ENCODE measurements at regions not wholly inside any gene's neighbourhood (a gene's known extent, or its start where the extent isn't known, plus 50 kb on each side); places are given as distances from the start of the nearest gene placed in this dataset.

DNA sequence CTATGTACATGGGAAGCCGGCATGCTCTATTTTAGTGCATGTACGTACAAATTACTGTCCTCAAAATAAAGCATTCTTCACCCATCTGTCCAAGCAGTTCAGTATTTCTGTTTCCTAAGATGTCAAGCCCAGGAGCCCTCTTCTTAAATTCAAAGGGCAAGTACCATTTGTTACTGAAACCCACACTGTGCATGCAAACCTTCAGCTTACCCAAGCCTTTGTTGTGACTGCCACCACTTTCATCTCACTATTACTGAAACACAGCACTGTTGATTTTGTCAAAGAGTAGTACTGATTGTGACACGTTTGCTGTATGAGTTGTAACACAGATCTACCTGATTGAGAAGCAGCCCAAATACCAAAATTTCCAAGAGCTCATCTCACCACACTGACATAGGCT lies 390.4 kb upstream of the IZUMO3 start:
- TF ChIP-seq POLR2A (IDR thresholded peaks at IDR 0.05; ENCODE audit: low read length) (no peak), GATA1 (IDR thresholded peaks at IDR 0.05; ENCODE audit: low read depth, low read length) (no peak)
